HUES48 (cell line): ENCODE measurements at regions not wholly inside any gene's neighbourhood (a gene's known extent, or its start where the extent isn't known, plus 50 kb on each side); places are given as distances from the start of the nearest gene placed in this dataset.
"Not testable (repeated sequence)": the region's sequence is repeated elsewhere in the genome, so short reads cannot be mapped to it uniquely, and the experiment has no call there.

Source experiments
- H3K27ac ChIP-seq: one replicate; pipeline ENCODE4 v1.7.0; 2013; ENCODE audit warnings: low read depth, low read length, inconsistent platforms
- H3K27me3 ChIP-seq: 2 replicates; pipeline ENCODE4 v1.6.1; 2013; ENCODE audit warnings: mild to moderate bottlenecking, low read length; ENCODE audit not compliant: control insufficient read depth, insufficient read depth
- H3K36me3 ChIP-seq: 2 replicates; pipeline ENCODE4 v1.6.1; 2013; ENCODE audit warnings: low read length; ENCODE audit not compliant: control insufficient read depth, insufficient read depth
- H3K4me1 ChIP-seq: 2 replicates; pipeline ENCODE4 v1.6.1; 2013; ENCODE audit warnings: mild to moderate bottlenecking, low read length; ENCODE audit not compliant: control insufficient read depth, insufficient read depth
- H3K4me3 ChIP-seq: 2 replicates; pipeline ENCODE4 v1.5.1; 2013; ENCODE audit warnings: mild to moderate bottlenecking, low read depth, low read length
- H3K9ac ChIP-seq: 2 replicates; pipeline ENCODE4 v1.6.1; 2013; ENCODE audit warnings: mild to moderate bottlenecking, low read depth, low read length, moderate library complexity
- H3K9me3 ChIP-seq: 2 replicates; pipeline ENCODE4 v1.6.1; 2013; ENCODE audit warnings: low read length; ENCODE audit not compliant: control insufficient read depth, insufficient read depth

DNA sequence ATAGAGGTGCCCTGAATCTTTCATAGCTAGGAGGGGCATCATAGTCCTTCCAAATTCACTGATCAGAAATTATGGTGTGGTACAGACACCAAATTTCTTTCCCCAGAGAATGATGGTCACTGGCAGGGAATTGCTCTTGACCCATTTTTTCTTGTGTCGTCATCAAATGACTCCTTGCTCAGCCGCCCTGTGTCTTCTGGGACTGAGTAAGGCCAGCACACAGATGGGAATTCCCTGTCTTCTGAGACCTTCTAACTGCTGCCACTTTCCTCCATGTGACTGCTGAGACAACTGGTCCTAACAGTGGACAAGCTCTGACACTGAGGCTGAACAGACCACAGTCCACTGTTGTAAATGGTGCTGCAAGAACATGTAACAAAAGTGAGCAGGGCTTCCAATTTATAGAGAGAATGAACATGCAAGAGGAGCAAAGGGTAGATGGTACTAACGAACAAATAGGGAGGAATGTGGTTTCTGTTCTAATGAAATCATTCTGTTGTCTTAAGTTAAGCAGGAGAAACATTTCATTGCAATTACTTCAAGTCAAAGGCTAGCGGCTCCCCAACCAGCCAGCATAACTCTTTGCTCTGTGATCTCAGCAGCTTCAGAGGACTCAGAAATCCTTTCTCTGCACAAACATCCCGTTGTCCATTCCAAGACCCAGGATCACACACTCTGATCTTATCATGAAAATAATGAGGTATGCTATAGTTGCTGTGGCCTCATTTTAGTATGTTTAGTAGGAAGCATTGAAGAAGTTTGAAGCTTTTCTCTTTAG lies 235.9 kb upstream of the PRSS1 start:
- Histone ChIP-seq H3K27ac (no peak overlapping the region), H3K9ac (no peak overlapping the region), H3K9me3 (no peaks in the 10 kb centered on the region), H3K36me3 (no peaks in the 10 kb centered on the region), H3K4me3 (no peak overlapping the region), H3K4me1 (no peaks in the 10 kb centered on the region), H3K27me3 (no peaks in the 10 kb centered on the region)

DNA sequence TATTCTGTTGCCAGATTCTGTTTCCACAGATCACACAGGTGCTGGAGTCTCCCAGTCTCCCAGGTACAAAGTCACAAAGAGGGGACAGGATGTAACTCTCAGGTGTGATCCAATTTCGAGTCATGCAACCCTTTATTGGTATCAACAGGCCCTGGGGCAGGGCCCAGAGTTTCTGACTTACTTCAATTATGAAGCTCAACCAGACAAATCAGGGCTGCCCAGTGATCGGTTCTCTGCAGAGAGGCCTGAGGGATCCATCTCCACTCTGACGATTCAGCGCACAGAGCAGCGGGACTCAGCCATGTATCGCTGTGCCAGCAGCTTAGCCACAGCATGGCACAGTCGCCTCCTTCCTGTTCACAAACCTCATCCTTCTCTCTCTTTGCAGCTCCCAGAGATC lies 237.5 kb upstream of the PRSS1 start:
- Histone ChIP-seq H3K9ac (no peak overlapping the region), H3K36me3 (no peaks in the 10 kb centered on the region), H3K9me3 (no peaks in the 10 kb centered on the region), H3K4me3 (no peak overlapping the region), H3K4me1 (no peaks in the 10 kb centered on the region), H3K27ac (no peak overlapping the region), H3K27me3 (no peaks in the 10 kb centered on the region)

DNA sequence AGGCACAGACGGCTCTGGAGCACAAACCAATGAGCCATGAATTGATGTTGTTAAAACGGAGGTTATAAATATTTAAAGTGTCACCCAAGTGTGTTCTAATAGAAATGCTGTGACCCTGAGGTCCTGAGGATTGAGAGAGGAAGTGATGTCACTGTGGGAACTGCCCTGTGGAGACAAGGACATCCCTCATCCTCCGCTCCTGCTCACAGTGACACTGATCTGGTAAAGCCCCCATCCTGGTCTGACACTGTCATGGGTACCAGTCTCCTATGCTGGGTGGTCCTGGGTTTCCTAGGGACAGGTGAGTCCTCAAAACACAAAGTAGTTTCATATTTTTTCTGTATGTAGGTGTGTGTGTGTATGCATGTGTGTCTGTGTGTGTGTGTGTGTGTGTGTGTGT lies 237.9 kb upstream of the PRSS1 start:
- Histone ChIP-seq H3K9ac (no peak overlapping the region), H3K27ac (no peak overlapping the region), H3K9me3 (no peaks in the 10 kb centered on the region), H3K4me3 (no peak overlapping the region), H3K36me3 (no peaks in the 10 kb centered on the region), H3K27me3 (no peaks in the 10 kb centered on the region), H3K4me1 (no peaks in the 10 kb centered on the region)

DNA sequence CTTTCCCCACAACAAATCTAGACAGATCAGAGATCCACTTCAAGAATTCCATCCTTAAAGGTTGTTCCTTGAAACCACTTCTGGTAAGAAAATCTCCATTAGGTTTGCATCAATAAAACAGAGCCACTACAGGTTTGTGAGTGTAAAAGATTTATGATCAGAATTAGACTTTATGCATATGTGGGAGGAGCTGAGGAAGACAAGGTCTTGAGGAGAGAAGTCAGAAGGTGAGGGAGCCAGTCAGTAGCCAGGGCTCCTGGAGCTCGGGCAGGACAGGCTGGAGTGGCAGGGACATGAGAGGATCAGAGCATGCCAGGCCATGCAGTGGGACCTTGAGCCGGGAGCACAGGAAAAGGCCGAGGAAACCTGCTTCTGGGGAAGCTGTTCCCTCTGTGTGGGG lies 240.0 kb upstream of the PRSS1 start:
- not testable (repeated sequence) for H3K4me3 ChIP-seq, H3K9ac ChIP-seq, H3K4me1 ChIP-seq, H3K36me3 ChIP-seq, H3K27ac ChIP-seq, H3K9me3 ChIP-seq, H3K27me3 ChIP-seq

DNA sequence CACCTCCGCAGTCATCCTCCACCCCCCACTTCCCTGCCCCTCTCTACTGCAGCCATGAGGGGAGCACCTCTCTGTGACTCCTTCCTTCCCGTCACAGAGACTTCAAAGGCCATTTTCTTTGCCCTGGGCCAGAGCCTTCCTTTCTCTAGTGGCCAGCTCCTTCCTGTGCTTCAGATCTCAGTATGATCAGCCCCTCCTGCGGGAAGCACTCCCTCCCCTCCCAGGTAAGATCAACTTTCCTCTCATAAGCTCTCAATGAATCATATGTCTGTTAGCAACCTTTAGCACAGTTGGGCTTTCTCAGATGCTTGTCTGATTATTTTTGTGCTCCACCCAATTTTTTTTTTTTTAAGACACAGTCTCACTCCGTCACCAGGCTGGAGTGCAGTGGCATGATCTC lies 241.0 kb upstream of the PRSS1 start:
- Histone ChIP-seq H3K27me3 (no peaks in the 10 kb centered on the region), H3K27ac (no peak overlapping the region), H3K36me3 (no peaks in the 10 kb centered on the region), H3K9me3 (no peaks in the 10 kb centered on the region), H3K9ac (no peak overlapping the region), H3K4me1 (no peaks in the 10 kb centered on the region), H3K4me3 (no peak overlapping the region)

DNA sequence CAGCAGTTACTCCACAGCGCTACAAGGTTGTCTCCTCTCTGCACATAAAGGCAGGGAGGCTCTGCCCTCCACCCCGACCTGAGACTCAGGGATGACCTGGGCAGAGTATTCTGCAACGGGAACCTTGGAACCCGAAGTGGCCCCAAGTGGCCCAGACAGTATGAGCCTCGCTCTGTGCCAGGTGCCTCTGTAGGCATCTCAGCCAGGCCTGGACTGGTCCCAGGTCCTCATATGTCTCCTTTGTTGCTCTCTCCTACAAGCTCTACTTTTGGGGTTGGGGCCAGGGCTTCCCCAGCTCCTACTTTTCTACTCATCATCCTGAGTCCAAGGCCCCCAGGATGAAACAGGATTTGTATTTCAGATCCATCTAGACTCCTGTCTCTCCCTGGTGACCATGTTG lies 241.5 kb upstream of the PRSS1 start:
- Histone ChIP-seq H3K4me3 (no peak overlapping the region), H3K9me3 (no peaks in the 10 kb centered on the region), H3K9ac (no peak overlapping the region), H3K4me1 (no peaks in the 10 kb centered on the region), H3K27ac (no peak overlapping the region), H3K36me3 (no peaks in the 10 kb centered on the region), H3K27me3 (no peaks in the 10 kb centered on the region)

DNA sequence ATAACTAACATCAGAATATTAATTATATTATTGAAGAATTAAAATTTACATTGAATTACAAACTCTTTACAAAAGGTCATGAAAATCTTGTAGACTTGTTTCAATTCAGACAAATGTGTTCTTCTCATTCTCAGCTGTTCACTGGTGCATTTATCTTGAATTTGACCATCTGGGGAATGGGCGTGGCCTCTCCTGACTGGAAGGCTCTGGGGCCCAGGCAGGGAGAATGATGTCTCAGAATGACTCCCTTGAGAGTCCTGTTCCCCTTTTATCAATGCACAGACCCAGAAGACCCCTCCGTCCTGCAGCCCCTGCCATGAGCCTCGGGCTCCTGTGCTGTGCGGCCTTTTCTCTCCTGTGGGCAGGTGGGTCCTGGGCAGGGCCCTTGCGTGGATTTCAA lies 242.2 kb upstream of the PRSS1 start:
- not testable (repeated sequence) for H3K9ac ChIP-seq, H3K27me3 ChIP-seq, H3K9me3 ChIP-seq, H3K27ac ChIP-seq, H3K4me1 ChIP-seq, H3K36me3 ChIP-seq, H3K4me3 ChIP-seq

DNA sequence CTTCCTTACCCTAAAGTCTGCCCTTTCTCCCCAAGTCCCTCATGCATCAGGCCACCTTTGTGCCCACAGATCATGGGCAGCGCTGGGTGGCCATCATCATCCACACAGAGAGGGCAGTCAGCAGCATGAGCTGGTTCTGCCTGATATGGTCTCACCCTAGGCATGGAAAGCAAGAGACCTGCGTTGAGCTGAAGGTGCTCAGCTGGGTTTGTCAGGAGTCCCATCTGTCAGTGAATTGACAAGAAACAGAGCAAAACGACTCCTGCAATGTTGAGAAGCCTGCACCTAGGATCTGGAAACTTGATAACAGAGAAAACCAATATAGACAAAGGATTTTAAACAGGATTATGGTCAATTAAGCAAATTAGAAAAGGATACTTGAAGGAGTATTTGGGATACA lies 242.7 kb upstream of the PRSS1 start:
- Histone ChIP-seq H3K4me1 (no peaks in the 10 kb centered on the region), H3K9ac (no peak overlapping the region), H3K4me3 (no peak overlapping the region), H3K36me3 (no peaks in the 10 kb centered on the region), H3K27ac (no peak overlapping the region), H3K27me3 (no peaks in the 10 kb centered on the region), H3K9me3 (no peaks in the 10 kb centered on the region)

DNA sequence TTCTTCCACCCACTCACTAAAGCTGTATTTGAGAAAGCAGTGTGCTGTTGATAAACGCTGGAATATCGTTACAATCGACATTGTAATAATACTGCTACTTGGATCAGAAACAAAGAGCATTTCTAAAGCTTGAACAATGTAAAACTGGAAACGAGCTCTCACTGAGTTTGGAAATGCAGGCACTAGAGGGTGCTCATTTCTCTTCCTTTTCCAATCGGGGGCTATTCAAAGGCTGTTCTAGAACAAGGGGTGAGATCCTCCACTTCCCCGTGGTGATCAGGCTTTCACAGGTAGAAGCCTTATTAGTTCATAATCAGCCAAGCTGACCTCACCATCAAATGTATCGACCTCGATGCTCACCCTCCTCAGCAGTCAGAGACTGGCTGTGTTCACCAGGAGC lies 245.3 kb upstream of the PRSS1 start:
- H3K27ac ChIP-seq, H3K27me3 ChIP-seq, H3K9ac ChIP-seq, H3K9me3 ChIP-seq, H3K4me1 ChIP-seq, H3K36me3 ChIP-seq, H3K4me3 ChIP-seq: not testable (repeated sequence)

DNA sequence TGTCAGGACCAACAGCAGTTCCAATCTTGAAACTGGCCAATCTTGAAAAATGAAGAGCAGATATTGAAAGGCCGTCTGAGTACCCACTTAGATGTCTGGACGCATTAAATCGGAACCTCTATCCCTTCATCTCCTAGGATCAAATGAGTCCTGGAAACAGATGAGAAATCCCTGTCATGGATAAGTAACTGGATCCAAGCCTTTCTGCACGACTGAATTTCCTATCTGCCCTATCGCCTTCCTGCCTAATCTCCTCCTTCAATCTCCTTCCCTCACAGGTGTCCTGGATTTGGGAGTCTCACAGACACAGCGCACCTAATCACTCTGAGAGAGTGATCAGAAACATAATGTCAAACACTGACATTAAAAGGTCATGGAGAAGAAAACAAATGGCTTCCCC lies 245.2 kb upstream of the PRSS58 start:
- Histone ChIP-seq H3K27me3 (no peaks in the 10 kb centered on the region), H3K4me3 (no peak overlapping the region)

DNA sequence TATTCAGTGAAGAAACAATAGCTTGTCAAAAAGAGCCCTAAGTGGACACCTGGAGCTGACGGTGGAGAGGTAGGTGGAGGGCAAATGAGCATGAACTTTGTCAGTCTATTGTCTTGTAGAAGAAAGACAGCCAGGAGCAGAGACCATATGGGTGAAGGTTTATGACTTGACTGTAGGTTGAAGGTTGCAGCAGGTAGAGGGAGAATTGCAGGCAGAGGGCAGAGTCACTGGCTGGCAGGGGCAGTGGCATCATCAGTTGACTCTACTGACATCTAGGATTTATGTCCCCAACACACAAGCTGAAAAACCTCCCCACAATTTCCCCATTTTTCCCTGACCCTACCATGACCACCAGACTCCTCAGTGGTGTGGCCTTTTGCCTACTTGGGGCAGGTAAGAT lies 243.6 kb upstream of the PRSS58 start:
- H3K4me3 ChIP-seq: no peak overlapping the region
- no peaks in the 10 kb centered on the region for H3K4me1 ChIP-seq
- no peaks in the 10 kb centered on the region for H3K27me3 ChIP-seq
- no peaks in the 10 kb centered on the region for H3K9me3 ChIP-seq
- H3K36me3 ChIP-seq: no peaks in the 10 kb centered on the region
- H3K27ac ChIP-seq: no peak overlapping the region
- H3K9ac ChIP-seq: no peak overlapping the region

More for the DNA sequence above, 245.2 kb upstream of the PRSS58 start:
- Histone ChIP-seq H3K4me1 (no peaks in the 10 kb centered on the region), H3K9me3 (no peaks in the 10 kb centered on the region), H3K27ac (no peak overlapping the region), H3K9ac (no peak overlapping the region), H3K36me3 (no peaks in the 10 kb centered on the region)

DNA sequence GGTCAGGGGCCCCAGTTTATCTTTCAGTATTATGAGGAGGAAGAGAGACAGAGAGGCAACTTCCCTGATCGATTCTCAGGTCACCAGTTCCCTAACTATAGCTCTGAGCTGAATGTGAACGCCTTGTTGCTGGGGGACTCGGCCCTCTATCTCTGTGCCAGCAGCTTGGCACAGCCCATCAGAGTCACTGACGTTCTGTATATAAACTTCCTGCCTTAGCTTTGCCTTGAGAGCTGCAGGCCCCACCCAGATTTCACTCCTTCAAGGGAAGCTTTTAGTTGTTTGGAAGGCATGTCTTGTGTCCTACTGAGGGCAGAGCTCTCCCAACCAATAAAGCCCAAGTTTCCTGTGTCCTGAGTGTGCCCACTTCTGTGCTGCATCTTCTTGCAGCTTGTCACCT lies 242.5 kb upstream of the PRSS58 start:
- Histone ChIP-seq H3K4me3 (no peak overlapping the region), H3K9me3 (no peaks in the 10 kb centered on the region), H3K4me1 (no peaks in the 10 kb centered on the region), H3K27ac (no peak overlapping the region), H3K27me3 (no peaks in the 10 kb centered on the region), H3K36me3 (no peaks in the 10 kb centered on the region), H3K9ac (no peak overlapping the region)
